ENCODE measurements at regions not wholly inside any gene's neighbourhood (a gene's known extent, or its start where the extent isn't known, plus 50 kb on each side); places are given as distances from the start of the nearest gene placed in this dataset.

DNA sequence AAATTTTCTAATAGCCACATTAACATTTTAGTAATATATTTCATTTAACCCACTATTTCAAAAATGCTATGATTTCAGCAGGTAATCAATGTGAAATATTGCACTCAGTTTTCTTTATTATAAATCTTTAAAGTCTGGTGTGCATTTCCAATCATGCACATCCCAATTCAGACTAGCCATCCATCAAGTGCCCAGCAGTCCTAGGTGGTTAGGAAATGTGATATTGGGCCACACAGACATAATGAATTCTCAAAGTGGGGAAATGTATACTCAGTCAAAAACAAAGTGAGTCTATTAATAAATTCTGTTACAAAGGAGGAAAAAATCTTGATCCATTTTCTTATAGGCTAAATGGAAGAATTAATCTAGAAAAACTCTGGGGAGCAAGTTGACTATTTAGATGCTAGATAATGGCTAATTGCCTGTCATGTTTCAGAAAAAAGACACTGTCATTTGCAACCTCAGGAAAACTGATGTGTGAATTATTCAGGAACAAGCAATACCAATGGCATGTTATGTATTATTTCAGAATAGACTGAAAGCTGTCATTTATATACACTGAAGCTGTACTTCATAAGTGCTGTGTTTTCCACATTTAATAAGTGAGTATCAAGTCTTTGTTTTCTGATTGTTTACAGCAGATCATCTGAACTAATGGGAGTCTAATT lies 629.1 kb upstream of the ADARB2 start:
- TF ChIP-seq YY1 (IDR thresholded peaks at IDR 0.05; ENCODE audit: insufficient read depth, insufficient read length) (no peak), SUZ12 (IDR thresholded peaks at IDR 0.05; ENCODE audit: extremely low read depth, insufficient read depth, insufficient read length) (no peak), ZNF274 (IDR thresholded peaks at IDR 0.05; ENCODE audit: low read depth, low read length) (no peak)

All from NT2/D1 (cell line).